SK-N-SH treated with all-trans-retinoic acid at 6 μM for 48 hours (cell line): ENCODE measurements at regions not wholly inside any gene's neighbourhood (a gene's known extent, or its start where the extent isn't known, plus 50 kb on each side); places are given as distances from the start of the nearest gene placed in this dataset.

Experiments
- ATAC-seq: fragments of 200-7000 bp; cut with Tn5 transposase; 3 replicates; pipeline ENCODE4 v1.9.1; 2020; ENCODE audit warnings: mild to moderate bottlenecking, moderate library complexity
- ARNTL ChIP-seq: fragments of 450-650 bp; formaldehyde crosslinking; IDR thresholded peaks from 2 replicates; pipeline ENCODE4 v1.5.0; 2020; ENCODE audit warnings: low read depth, mild to moderate bottlenecking, moderate library complexity, borderline replicate concordance
- BACH2 ChIP-seq: fragments of 250-450 bp; sonication (Bioruptor Pico); IDR thresholded peaks from 2 replicates; pipeline ENCODE4 v1.9.0; 2021; ENCODE audit warnings: mild to moderate bottlenecking, borderline replicate concordance
- CREB5 ChIP-seq: fragments of 250-450 bp; sonication (Bioruptor Pico); IDR thresholded peaks from 2 replicates; pipeline ENCODE4 v1.5.1; 2020; ENCODE audit warnings: low read depth, mild to moderate bottlenecking, moderate library complexity
- CSDC2 ChIP-seq: fragments of 250-450 bp; sonication (Bioruptor Pico); IDR thresholded peaks from 2 replicates; pipeline ENCODE4 v1.5.0; 2020; ENCODE audit warnings: mild to moderate bottlenecking, moderate library complexity
- CSRNP3 ChIP-seq: fragments of 250-450 bp; sonication (Bioruptor Pico); IDR thresholded peaks from 2 replicates; pipeline ENCODE4 v1.5.1; 2021; ENCODE audit warnings: mild to moderate bottlenecking, moderate library complexity
- ESRRG ChIP-seq: fragments of 250-450 bp; sonication (Bioruptor Pico); IDR thresholded peaks from 2 replicates; pipeline ENCODE4 v1.6.1; 2021; ENCODE audit warnings: mild to moderate bottlenecking
- GLIS3 ChIP-seq: fragments of 250-450 bp; sonication (Bioruptor Pico); IDR thresholded peaks from 2 replicates; pipeline ENCODE4 v1.5.0; 2020; ENCODE audit warnings: mild to moderate bottlenecking, moderate library complexity
- ISL1 ChIP-seq: fragments of 250-450 bp; sonication (Bioruptor Pico); IDR thresholded peaks from 2 replicates; pipeline ENCODE4 v2.1.2; 2022; ENCODE audit warnings: mild to moderate bottlenecking, moderate library complexity
- OSR1 ChIP-seq: fragments of 250-450 bp; sonication (Bioruptor Pico); IDR thresholded peaks from 2 replicates; pipeline ENCODE4 v1.8.0; 2022; ENCODE audit warnings: moderate library complexity, mild to moderate bottlenecking, inconsistent platforms
- PATZ1 ChIP-seq: fragments of 250-450 bp; sonication (Bioruptor Pico); IDR thresholded peaks from 2 replicates; pipeline ENCODE4 v1.8.0; 2020; ENCODE audit warnings: mild to moderate bottlenecking, moderate library complexity, borderline replicate concordance
- POU6F1 ChIP-seq: fragments of 250-450 bp; sonication (Bioruptor Pico); IDR thresholded peaks from 2 replicates; pipeline ENCODE4 v1.8.0; 2021; ENCODE audit warnings: low read depth, mild to moderate bottlenecking, moderate library complexity, borderline replicate concordance
- PPARA ChIP-seq: fragments of 250-450 bp; sonication (Bioruptor Pico); IDR thresholded peaks from 2 replicates; pipeline ENCODE4 v1.5.0; 2020; ENCODE audit warnings: mild to moderate bottlenecking, borderline replicate concordance
- RARB ChIP-seq: fragments of 250-450 bp; sonication (Bioruptor Pico); IDR thresholded peaks from 2 replicates; pipeline ENCODE4 v1.8.0; 2021; ENCODE audit warnings: mild to moderate bottlenecking, moderate library complexity
- SNAI2 ChIP-seq: fragments of 250-450 bp; sonication (Bioruptor Pico); IDR thresholded peaks from 2 replicates; pipeline ENCODE4 v1.5.0; 2020; ENCODE audit warnings: mild to moderate bottlenecking, moderate library complexity
- TCF4 ChIP-seq: fragments of 250-450 bp; sonication (Bioruptor Pico); IDR thresholded peaks from 2 replicates; pipeline ENCODE4 v1.8.0; 2021; ENCODE audit warnings: mild to moderate bottlenecking, moderate library complexity, borderline replicate concordance
- TOX ChIP-seq: fragments of 250-450 bp; sonication (Bioruptor Pico); IDR thresholded peaks from 2 replicates; pipeline ENCODE4 v1.8.0; 2021; ENCODE audit warnings: mild to moderate bottlenecking, moderate library complexity, borderline replicate concordance
- TSHZ2 ChIP-seq: fragments of 250-450 bp; sonication (Bioruptor Pico); IDR thresholded peaks from 2 replicates; pipeline ENCODE4 v1.5.0; 2020; ENCODE audit warnings: mild to moderate bottlenecking, moderate library complexity
- ZC3H10 ChIP-seq: fragments of 250-450 bp; sonication (Bioruptor Pico); IDR thresholded peaks from 2 replicates; pipeline ENCODE4 v1.5.1; 2021; ENCODE audit warnings: mild to moderate bottlenecking, moderate library complexity
- ZFP30 ChIP-seq: fragments of 450-650 bp; formaldehyde crosslinking; IDR thresholded peaks from 2 replicates; pipeline ENCODE4 v1.5.0; 2022; ENCODE audit warnings: mild to moderate bottlenecking, moderate library complexity
- ZNF565 ChIP-seq: fragments of 450-650 bp; formaldehyde crosslinking; conservative IDR thresholded peaks from 2 replicates; pipeline ENCODE4 v1.5.0; 2020; ENCODE audit warnings: low read depth, mild to moderate bottlenecking, moderate library complexity
- ZNF70 ChIP-seq: fragments of 450-650 bp; formaldehyde crosslinking; IDR thresholded peaks from 2 replicates; pipeline ENCODE4 v1.5.0; 2020; ENCODE audit warnings: mild to moderate bottlenecking, moderate library complexity
- ZNF8 ChIP-seq: fragments of 450-650 bp; formaldehyde crosslinking; IDR thresholded peaks from 2 replicates; pipeline ENCODE4 v1.5.0; 2020; ENCODE audit warnings: mild to moderate bottlenecking, moderate library complexity

GRCh38 chr20:40186826-40187225, 502.2 kb downstream of the MAFB start:
- no peak for TF ChIP-seq ESRRG (CRISPR knock-in tag)
- TF ChIP-seq ZNF70 (CRISPR knock-in tag) = no peak
- no peak for TF ChIP-seq GLIS3
- TF ChIP-seq SNAI2 = no peak
- TF ChIP-seq TSHZ2 = no peak
- TF ChIP-seq CSRNP3 (CRISPR knock-in tag) = no peak
- TF ChIP-seq ZC3H10 = no peak
- no peak for TF ChIP-seq POU6F1 (CRISPR knock-in tag)
- TF ChIP-seq CSDC2 (CRISPR knock-in tag) = no peak
- no peak for TF ChIP-seq TOX
- TF ChIP-seq PATZ1 (CRISPR knock-in tag) = no peak
- TF ChIP-seq ZNF8 (CRISPR knock-in tag) = no peak
- no peak for TF ChIP-seq PPARA (CRISPR knock-in tag)
- no peak for TF ChIP-seq OSR1 (CRISPR knock-in tag)
- no peak for TF ChIP-seq ZFP30 (CRISPR knock-in tag)
- TF ChIP-seq RARB (CRISPR knock-in tag) = no peak
- no peak for TF ChIP-seq ARNTL (CRISPR knock-in tag)
- no peak for TF ChIP-seq TCF4
- no peak for TF ChIP-seq ZNF565 (CRISPR knock-in tag)
- no peak for TF ChIP-seq CREB5
- ATAC-seq = no peak

GRCh38 chr20:40181676-40182075, 507.4 kb downstream of the MAFB start:
- no peak for TF ChIP-seq PPARA (CRISPR knock-in tag)
- no peak for TF ChIP-seq TOX
- TF ChIP-seq ZFP30 (CRISPR knock-in tag) = no peak
- no peak for TF ChIP-seq PATZ1 (CRISPR knock-in tag)
- TF ChIP-seq ZC3H10 = no peak
- TF ChIP-seq ISL1 (CRISPR knock-in tag) = no peak
- TF ChIP-seq ARNTL (CRISPR knock-in tag) = no peak
- TF ChIP-seq POU6F1 (CRISPR knock-in tag) = no peak
- TF ChIP-seq SNAI2 = no peak
- no peak for TF ChIP-seq BACH2
- TF ChIP-seq TCF4 = no peak
- no peak for TF ChIP-seq ZNF8 (CRISPR knock-in tag)
- no peak for TF ChIP-seq ESRRG (CRISPR knock-in tag)
- no peak for TF ChIP-seq TSHZ2
- no peak for TF ChIP-seq ZNF70 (CRISPR knock-in tag)
- no peak for TF ChIP-seq RARB (CRISPR knock-in tag)
- no peak for ATAC-seq
